ENCODE measurements at regions not wholly inside any gene's neighbourhood (a gene's known extent, or its start where the extent isn't known, plus 50 kb on each side); places are given as distances from the start of the nearest gene placed in this dataset.
A peak's percentile ranks its signal among the peaks of the same experiment; 100 is the strongest.
"Not testable (repeated sequence)": the region's sequence is repeated elsewhere in the genome, so short reads cannot be mapped to it uniquely, and the experiment has no call there.

GRCh38 chr2:89833780-89834117 lies 1142.3 kb downstream of the RPIA start:
- DNase-seq (ENCODE audit: low read depth), result no peak

DNA sequence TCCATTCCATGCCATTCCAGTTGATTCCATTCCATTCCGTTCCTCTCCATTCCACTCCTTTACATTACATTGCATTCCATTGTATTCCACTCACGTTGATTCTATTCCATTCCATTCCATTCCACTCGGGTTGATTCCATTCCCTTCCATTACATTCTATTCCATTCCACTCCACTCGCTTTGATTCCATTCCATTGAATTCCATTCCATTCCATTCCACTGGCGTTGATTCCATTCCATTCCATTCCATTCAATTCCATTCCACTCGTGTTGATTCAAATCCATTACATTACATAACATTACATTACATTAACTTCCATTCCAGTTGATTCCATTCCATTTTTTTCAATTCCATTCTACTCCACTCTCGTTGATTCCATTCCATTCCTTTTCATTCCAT lies 1142.8 kb downstream of the RPIA start:
- no peak for DNase-seq (ENCODE audit: low read depth)

DNA sequence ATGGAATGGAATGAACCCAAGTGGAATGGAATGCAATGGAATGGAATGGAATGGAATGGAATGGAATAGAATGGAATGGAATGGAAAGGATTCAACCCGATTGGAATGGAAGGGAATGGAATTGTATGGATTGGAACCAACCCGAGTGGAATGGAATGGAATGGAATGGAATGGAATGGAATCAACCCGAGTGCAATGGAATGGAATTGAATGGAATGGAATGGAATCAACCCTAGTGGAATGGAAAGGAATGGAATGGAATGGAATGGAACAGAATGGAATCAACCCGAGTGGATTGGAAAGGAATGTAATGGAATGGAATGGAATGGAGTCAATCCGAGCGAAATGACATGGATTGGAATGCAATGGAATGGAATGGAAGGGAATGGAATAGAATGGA lies 1144.9 kb downstream of the RPIA start:
- peak; percentile 22 for DNase-seq (ENCODE audit: low read depth)

DNA sequence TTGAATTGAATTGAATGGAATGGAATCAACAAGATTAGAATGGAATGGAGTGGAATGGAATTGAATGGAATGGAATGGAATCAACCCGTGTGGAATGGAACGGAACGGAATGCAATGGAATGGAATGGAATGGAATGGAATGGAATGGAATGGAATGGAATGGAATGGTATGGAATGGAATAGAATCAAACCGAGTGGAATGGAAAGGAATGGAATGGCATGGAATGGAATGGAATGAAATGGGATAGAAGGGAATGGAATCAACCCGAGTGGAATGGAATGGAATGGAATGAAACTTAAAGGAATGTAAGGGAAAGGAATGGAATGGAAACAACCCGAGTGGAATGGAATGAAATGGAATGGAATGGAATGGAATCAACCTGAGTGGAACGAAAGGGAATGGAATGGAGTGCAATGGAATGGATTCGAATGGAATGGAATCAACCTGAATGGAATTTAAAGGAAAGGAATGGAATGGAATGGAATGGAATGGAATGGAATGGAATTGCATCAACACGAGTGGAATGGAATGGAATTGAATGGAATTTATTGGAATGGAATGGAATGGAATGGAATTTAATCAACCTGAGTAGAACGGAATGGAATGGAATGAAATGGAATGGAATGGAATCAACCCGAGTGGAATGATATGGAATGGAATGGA lies 1146.6 kb downstream of the RPIA start:
- peak; percentile 6 for DNase-seq (ENCODE audit: low read depth)

- DNase-seq (ENCODE audit: low read depth), result not testable (repeated sequence)
These were observed 1148.7 kb downstream of the RPIA start for GRCh38 chr2:89840175-89840574.

DNA sequence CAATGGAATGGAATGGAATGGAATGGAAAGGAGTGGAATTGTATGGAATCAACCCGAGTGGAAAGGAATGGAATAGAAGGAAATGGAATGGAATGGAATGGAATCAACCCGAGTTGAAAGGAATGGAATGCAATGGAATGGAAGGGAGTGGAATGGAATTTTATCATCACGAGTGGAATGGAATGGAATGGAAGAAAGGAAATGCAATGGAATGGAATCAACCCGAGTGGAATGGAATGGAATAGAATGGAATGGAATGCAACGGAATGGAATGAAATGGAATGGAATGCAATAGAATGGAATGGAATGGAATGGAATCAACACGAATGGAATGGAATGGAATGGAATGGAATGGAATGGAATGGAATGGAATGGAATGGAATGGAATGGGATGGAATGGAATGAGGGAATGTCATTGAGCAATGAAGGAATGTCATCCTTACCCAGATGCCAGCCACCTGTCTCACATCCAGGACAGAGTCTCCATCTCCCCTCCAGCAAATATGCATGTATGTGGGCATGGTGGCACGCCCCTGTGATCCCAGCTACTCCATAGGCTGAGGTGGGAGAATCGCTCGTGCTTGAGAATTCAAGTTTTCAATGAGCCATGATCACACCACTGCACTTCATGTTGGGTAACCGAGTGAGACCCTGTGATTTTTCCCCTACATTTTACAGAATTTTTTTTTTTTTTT lies 1149.5 kb downstream of the RPIA start:
- DNase-seq (ENCODE audit: low read depth), result not testable (repeated sequence)

DNA sequence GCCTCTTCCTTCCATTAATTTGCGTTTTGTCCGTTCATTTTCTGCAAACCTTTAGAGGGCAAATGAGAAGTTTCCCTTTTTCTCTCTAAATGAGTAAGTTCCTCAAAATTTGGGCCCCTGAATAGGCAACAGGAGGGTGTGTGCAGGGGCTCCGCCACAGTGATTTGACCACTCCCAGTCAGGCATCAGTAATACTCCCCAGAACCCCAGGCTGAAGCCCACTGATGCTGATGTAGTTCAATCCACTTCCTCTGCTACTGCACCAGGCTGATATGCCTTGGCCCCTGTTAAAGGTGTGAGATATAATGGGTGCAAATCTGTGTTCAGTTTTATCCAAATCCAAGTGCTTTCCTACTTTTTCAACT lies 1150.0 kb downstream of the RPIA start:
- DNase-seq (ENCODE audit: low read depth), result no peak

DNA sequence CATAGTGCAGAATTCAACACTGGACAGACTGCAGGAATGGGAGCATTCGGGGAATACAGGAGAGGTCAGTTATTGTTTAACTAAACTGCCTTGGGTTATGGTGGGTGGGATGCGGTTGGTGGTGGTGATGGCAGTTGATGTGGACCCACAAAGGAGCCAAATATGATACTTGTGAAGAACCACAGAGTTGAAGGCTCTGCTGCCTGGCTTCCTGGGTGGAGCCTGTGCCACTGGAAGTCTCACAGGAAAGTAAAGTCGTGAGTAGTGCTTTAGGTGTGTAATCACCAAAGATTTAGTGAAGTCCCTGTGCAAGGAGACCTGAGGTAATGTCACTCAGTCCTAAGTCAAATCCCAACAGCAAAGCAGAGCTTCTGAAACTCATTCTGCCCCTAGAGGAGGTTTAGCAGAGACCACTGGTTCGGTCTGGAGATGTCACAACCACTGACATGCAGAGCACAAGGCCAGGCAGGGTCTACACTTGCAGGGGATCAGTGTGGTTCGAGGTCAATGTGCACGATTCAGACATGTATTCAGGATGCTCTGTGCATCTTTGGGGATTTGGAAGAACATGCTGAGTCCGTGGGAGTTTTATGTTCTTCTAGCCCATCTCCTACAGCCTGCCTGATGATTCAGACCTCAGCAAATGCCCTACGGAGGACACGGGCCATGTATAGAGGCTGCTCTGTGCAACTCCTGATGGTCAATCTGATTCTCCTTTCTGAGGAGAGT lies 1150.9 kb downstream of the RPIA start:
- no peak for DNase-seq (ENCODE audit: low read depth)

- no peak for DNase-seq (ENCODE audit: low read depth)
These were observed 1152.9 kb downstream of the RPIA start for GRCh38 chr2:89844221-89844943.

GRCh38 chr2:89845532-89845931 lies 1154.1 kb downstream of the RPIA start:
- no peak for DNase-seq (ENCODE audit: low read depth)

GRCh38 chr2:89848114-89848513 lies 1156.6 kb downstream of the RPIA start:
- DNase-seq (ENCODE audit: low read depth), result no peak

DNA sequence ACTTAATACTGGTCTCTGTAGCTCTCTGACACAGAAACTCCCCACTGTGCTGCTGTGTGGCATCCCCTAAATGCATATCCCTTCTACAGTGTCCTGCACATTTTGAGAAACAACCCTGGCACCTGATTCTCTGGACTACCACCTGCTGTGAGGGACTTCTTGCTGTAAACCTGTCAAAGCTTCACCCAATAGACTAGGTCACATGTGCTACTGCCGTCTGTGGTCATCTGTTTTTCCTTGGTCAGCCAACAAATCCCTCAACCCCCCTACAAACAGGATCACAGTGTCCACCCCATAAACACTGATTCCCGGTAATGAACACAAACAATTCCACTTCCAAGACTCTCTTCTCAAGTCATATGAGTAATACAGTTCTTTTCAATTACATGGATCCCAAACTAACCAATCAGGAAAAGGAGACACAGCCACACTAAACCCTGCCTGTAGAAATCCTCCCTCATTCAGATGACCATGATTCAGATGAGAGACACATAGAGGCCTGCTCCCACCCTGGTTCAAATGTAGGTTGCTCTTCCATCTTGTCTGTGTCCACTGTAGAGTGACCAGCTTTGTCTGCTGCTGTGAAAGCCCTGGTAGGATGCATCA lies 1157.4 kb downstream of the RPIA start:
- DNase-seq (ENCODE audit: low read depth), result no peak

GRCh38 chr2:89849731-89850130 lies 1158.3 kb downstream of the RPIA start:
- no peak for DNase-seq (ENCODE audit: low read depth)

DNA sequence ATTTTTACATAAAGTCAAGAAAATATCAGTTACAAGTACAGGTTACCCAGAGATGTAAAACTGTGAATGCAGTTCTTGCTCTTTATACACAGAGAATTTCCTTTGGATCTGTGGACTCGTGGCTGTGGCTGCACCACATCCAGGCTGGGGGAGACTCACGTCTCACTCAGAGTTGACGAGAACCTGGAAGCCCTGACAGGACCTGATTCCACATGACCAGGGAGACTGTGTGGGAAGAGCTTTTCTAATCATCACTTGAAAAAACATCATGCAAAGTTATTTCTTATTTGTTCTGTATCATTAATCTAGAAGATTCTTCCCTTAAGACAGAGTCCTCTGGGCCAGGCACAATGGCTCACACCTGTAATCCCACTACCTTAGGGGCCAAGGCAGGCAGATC lies 1159.0 kb downstream of the RPIA start:
- no peak for DNase-seq (ENCODE audit: low read depth)

DNA sequence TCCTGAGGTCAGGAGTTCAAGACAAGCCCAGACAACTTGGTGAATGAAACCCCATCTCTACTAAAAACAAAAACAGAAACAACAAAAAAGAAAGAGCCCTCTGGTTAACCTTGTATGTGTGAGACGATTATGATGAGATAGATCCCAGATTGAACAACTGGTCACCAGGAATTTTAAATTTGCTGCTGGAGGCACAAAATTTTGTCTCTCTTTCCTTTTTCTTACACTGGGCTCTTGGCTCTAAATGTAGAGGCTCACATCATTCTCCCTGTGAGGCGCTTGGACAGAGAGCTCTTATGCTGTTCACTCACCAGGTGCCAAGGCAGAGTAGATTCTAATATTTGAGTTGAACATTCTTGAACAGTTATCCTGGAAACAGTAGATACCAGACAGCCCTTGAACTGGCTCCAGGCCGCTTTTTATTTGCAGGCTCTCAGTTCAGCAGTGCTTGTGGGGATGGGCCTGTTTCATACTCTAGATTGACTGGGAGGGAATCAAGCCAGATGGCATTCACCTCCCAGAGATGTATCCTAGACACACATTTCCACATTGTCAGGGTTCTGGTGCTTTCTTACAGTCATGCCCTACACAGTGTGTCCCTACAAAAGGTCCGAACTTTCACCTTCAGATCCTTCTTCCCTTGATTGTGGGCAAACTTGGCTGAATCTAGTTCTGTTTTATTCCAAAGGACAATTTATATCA lies 1159.6 kb downstream of the RPIA start:
- no peak for DNase-seq (ENCODE audit: low read depth)

GRCh38 chr2:89851583-89851905 lies 1160.1 kb downstream of the RPIA start:
- no peak for DNase-seq (ENCODE audit: low read depth)

DNA sequence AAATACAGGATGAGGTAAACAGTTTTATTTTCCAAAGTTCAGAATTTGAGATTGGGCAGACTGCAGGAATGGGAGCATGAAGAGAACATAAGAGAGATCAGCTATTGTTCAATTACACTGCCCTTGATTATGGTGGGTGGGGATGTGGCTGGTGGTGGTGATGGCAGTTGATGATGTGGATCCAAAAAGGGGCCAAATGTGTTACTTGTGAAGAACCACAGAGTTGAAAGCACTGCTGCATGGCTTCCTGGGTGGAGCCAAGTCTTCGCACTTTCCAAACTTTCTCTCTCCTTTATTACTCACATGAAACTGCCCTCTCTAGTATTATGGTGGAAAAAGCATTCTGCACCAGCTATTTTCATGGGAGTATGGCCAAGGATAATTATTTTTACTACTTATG lies 1162.0 kb downstream of the RPIA start:
- not testable (repeated sequence) for DNase-seq (ENCODE audit: low read depth)

GRCh38 chr2:89855752-89856151 lies 1164.3 kb downstream of the RPIA start:
- DNase-seq (ENCODE audit: low read depth), result not testable (repeated sequence)

- not testable (repeated sequence) for DNase-seq (ENCODE audit: low read depth)
These were observed 1164.8 kb downstream of the RPIA start for GRCh38 chr2:89856305-89856704.

GRCh38 chr2:89862164-89862563 lies 1170.7 kb downstream of the RPIA start:
- not testable (repeated sequence) for DNase-seq (ENCODE audit: low read depth)

- not testable (repeated sequence) for DNase-seq (ENCODE audit: low read depth)
These were observed 1171.7 kb downstream of the RPIA start for GRCh38 chr2:89863209-89863608.

Data from ELR (cell line).